ENCODE measurements at regions not wholly inside any gene's neighbourhood (a gene's known extent, or its start where the extent isn't known, plus 50 kb on each side); places are given as distances from the start of the nearest gene placed in this dataset.

DNA sequence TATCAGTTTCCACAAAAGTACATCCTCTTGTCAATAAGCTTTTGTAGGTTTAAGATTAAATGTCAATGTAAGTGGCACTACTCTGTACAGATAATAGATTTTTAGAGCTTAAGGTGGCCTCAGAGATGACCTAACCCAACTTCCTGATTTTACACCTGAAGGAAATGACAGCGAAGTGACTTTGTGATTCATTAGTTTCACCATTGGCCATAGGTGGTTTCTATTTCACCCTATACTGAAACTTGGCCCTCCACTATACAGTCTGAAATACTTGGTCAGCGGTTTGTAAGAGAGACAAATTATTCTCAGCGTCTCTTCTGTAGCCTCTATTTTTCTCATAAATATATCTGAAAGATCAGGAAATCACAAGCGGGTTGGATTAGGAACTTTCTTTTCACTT, 330.4 kb upstream of the FAM98A start:
- Histone ChIP-seq H3K27me3 (no peaks in the 10 kb centered on the region), H3K27ac (no peak overlapping the region), H3K9me3 (ENCODE audit: low read depth) (no peaks in the 10 kb centered on the region), H3K4me1 (ENCODE audit: low read depth) (no peaks in the 10 kb centered on the region), H3K36me3 (no peaks in the 10 kb centered on the region), H3K4me3 (no peak overlapping the region)
- no peak for DNase-seq (ENCODE audit: low read depth in 1 of 2, low spot score in 1 of 2)
- TF ChIP-seq, protein P1, sequence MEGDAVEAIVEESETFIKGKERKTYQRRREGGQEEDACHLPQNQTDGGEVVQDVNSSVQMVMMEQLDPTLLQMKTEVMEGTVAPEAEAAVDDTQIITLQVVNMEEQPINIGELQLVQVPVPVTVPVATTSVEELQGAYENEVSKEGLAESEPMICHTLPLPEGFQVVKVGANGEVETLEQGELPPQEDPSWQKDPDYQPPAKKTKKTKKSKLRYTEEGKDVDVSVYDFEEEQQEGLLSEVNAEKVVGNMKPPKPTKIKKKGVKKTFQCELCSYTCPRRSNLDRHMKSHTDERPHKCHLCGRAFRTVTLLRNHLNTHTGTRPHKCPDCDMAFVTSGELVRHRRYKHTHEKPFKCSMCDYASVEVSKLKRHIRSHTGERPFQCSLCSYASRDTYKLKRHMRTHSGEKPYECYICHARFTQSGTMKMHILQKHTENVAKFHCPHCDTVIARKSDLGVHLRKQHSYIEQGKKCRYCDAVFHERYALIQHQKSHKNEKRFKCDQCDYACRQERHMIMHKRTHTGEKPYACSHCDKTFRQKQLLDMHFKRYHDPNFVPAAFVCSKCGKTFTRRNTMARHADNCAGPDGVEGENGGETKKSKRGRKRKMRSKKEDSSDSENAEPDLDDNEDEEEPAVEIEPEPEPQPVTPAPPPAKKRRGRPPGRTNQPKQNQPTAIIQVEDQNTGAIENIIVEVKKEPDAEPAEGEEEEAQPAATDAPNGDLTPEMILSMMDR (IDR thresholded peaks at IDR 0.05; ENCODE audit: low read depth, low read length) = no peak

- DNase-seq (ENCODE audit: low read depth in 1 of 2, low spot score in 1 of 2) = no peak
- Histone ChIP-seq H3K4me1 (ENCODE audit: low read depth) (no peaks in the 10 kb centered on the region), H3K27ac (no peak overlapping the region), H3K9me3 (ENCODE audit: low read depth) (no peaks in the 10 kb centered on the region), H3K27me3 (no peaks in the 10 kb centered on the region), H3K4me3 (no peak overlapping the region), H3K36me3 (no peaks in the 10 kb centered on the region)
- TF ChIP-seq, protein P1 (IDR thresholded peaks at IDR 0.05; ENCODE audit: low read depth, low read length) = no peak
Measured at GRCh38 chr2:33927756-33928155, 328.7 kb upstream of the FAM98A start.

DNA sequence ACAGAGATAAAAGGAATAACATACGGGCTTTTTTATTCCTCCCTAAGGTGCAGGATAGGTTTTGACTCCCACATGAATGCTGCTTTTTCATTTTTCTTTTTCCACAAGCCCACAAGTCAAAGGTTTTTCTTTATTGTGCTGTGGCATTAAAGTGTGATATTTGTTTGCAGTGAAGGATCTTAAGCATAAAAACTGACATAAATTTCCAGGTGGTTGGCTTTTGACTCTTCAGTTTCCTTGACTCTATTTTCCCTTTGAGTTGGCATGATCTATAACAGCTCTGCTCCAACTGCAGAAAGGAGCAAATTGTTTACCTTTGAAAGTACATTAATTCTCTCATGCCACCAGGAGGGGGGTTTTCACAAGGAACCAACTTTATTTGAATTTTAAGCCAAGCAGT, 326.2 kb upstream of the FAM98A start:
- H3K27me3 ChIP-seq = no peaks in the 10 kb centered on the region
- no peaks in the 10 kb centered on the region for H3K4me1 ChIP-seq (ENCODE audit: low read depth)
- H3K36me3 ChIP-seq = no peaks in the 10 kb centered on the region
- H3K4me3 ChIP-seq = no peak overlapping the region
- H3K9me3 ChIP-seq (ENCODE audit: low read depth) = no peaks in the 10 kb centered on the region
- no peak overlapping the region for H3K27ac ChIP-seq
- TF ChIP-seq, protein P1 (IDR thresholded peaks at IDR 0.05; ENCODE audit: low read depth, low read length) = no peak
- no peak for DNase-seq (ENCODE audit: low read depth in 1 of 2, low spot score in 1 of 2)

GRCh38 chr2:33924586-33925169, 325.6 kb upstream of the FAM98A start:
- TF ChIP-seq, protein P1 (IDR thresholded peaks at IDR 0.05; ENCODE audit: low read depth, low read length) = no peak
- Histone ChIP-seq H3K4me3 (no peak overlapping the region), H3K36me3 (no peaks in the 10 kb centered on the region), H3K9me3 (ENCODE audit: low read depth) (no peaks in the 10 kb centered on the region), H3K27ac (no peak overlapping the region), H3K4me1 (ENCODE audit: low read depth) (no peaks in the 10 kb centered on the region), H3K27me3 (no peaks in the 10 kb centered on the region)
- no peak for DNase-seq (ENCODE audit: low read depth in 1 of 2, low spot score in 1 of 2)

DNA sequence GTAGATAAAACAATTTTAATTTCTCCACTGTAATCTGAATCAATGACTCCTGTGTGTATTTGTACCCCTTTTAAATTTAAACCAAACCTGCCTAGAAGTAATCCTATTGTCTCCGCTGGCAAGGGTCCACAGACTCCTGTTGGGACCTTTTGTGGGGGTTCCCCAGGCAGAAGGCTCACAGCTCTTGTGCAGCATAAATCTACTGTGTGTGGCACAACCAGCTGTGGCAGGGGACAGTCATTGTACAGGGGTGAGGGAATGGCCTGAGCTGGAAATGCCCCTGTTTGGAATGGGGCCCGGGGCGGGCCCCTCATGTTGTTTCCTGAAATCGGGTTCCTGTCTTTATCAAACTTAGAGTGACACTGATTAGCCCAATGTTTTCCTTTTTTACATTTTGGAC, 318.2 kb upstream of the FAM98A start:
- Histone ChIP-seq H3K9me3 (ENCODE audit: low read depth) (no peaks in the 10 kb centered on the region), H3K27me3 (no peaks in the 10 kb centered on the region), H3K27ac (no peak overlapping the region), H3K4me3 (no peak overlapping the region), H3K36me3 (no peaks in the 10 kb centered on the region), H3K4me1 (ENCODE audit: low read depth) (no peaks in the 10 kb centered on the region)
- DNase-seq (ENCODE audit: low read depth in 1 of 2, low spot score in 1 of 2) = no peak
- TF ChIP-seq, protein P1 (IDR thresholded peaks at IDR 0.05; ENCODE audit: low read depth, low read length) = no peak
